ENCODE measurements at regions not wholly inside any gene's neighbourhood (a gene's known extent, or its start where the extent isn't known, plus 50 kb on each side); places are given as distances from the start of the nearest gene placed in this dataset.
"Not testable (repeated sequence)": the region's sequence is repeated elsewhere in the genome, so short reads cannot be mapped to it uniquely, and the experiment has no call there.

- TF ChIP-seq POLR2A, CTCF (IDR thresholded peaks at IDR 0.05): not testable (repeated sequence)
These were observed 76.8 kb upstream of the ZNF98 start for GRCh38 chr19:22498831-22499430.
